VCaP (cell line): ENCODE measurements at regions not wholly inside any gene's neighbourhood (a gene's known extent, or its start where the extent isn't known, plus 50 kb on each side); places are given as distances from the start of the nearest gene placed in this dataset.

Experiments
- H3K27ac ChIP-seq: fragments of 450-650 bp; 2 replicates; pipeline ENCODE4 v1.5.1; 2017
- TF ChIP-seq, protein P1 (sequence below): fragments of 450-650 bp; conservative IDR thresholded peaks from 2 replicates; pipeline ENCODE4 v1.5.1; 2017; ENCODE audit warnings: mild to moderate bottlenecking, moderate library complexity

DNA sequence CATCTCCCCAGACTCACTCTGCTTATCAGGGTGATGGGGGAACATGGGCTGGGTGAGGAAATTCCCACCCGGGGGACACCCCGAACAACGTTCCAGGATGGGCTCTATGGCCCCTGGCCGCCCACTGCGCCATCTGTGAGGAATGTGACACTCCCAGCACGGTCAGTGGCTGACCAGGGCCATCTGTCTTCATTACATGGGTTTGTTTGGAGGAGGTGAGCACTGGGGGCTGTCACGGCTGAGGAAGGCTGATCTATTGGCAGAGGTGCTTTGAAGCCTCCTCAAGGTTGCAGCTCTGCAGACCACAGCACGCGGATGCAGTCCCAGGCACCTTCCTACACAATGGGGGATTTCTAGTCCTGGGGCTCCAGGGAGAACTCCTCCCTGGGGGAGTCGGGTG lies 214.1 kb upstream of the FOXF1 start:
- TF ChIP-seq, protein P1, sequence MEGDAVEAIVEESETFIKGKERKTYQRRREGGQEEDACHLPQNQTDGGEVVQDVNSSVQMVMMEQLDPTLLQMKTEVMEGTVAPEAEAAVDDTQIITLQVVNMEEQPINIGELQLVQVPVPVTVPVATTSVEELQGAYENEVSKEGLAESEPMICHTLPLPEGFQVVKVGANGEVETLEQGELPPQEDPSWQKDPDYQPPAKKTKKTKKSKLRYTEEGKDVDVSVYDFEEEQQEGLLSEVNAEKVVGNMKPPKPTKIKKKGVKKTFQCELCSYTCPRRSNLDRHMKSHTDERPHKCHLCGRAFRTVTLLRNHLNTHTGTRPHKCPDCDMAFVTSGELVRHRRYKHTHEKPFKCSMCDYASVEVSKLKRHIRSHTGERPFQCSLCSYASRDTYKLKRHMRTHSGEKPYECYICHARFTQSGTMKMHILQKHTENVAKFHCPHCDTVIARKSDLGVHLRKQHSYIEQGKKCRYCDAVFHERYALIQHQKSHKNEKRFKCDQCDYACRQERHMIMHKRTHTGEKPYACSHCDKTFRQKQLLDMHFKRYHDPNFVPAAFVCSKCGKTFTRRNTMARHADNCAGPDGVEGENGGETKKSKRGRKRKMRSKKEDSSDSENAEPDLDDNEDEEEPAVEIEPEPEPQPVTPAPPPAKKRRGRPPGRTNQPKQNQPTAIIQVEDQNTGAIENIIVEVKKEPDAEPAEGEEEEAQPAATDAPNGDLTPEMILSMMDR, result no peak

GRCh38 chr16:86297391-86297790 lies 212.9 kb upstream of the FOXF1 start:
- H3K27ac ChIP-seq, result no peak overlapping the region
- TF ChIP-seq, protein P1, result no peak

More for the DNA sequence above, 214.1 kb upstream of the FOXF1 start:
- H3K27ac ChIP-seq, result no peak overlapping the region

GRCh38 chr16:86297866-86298757 lies 212.2 kb upstream of the FOXF1 start:
- TF ChIP-seq, protein P1, result no peak
- H3K27ac ChIP-seq, result no peak overlapping the region

- no peak overlapping the region for H3K27ac ChIP-seq
- TF ChIP-seq, protein P1, result no peak
Measured at GRCh38 chr16:86298758-86299134, 211.6 kb upstream of the FOXF1 start.

- TF ChIP-seq, protein P1, result no peak
- no peak overlapping the region for H3K27ac ChIP-seq
Measured at GRCh38 chr16:86299882-86300610, 210.3 kb upstream of the FOXF1 start.

DNA sequence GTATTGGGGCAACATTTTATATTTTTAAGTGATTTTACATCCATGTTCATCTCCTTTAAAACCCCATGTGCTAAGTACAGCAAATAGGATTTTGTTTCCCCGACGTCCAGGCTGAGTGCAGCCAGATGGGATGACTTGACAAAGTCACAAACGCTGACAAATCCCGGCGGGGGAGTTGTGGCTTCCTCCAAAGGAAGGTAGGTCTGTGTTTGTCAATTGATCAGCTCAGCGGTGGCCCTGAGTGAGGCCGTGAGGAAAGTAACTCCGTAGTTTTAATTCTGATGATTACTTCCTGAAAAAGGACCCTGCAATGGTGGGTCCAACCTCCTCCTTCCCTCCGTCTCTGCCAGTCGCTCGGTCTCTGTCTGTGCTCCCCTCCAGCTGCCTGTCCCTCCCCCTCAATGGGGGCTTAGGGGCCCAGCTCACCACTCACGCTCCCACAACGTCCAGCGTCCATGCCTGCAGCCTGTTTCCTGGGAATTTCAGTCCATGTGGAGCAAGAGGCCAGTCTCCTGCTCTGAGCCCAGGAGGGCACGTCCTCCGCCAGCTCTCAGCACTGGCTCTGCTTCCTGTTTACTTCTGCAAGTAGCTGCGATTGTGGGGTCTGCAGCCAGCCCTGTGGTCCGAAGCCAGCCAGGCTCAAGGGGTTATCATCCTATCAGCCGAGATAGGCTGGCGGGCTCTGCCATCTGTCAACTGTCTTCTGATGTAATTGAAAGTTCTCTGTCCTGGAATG lies 209.4 kb upstream of the FOXF1 start:
- TF ChIP-seq, protein P1, result no peak
- no peak overlapping the region for H3K27ac ChIP-seq
